GM19467 (cell line): ENCODE measurements at regions not wholly inside any gene's neighbourhood (a gene's known extent, or its start where the extent isn't known, plus 50 kb on each side); places are given as distances from the start of the nearest gene placed in this dataset.
"Not testable (repeated sequence)": the region's sequence is repeated elsewhere in the genome, so short reads cannot be mapped to it uniquely, and the experiment has no call there.

ENCODE experiments used
- ATAC-seq: cut with Tn5 transposase; IDR thresholded peaks from one replicate; pipeline ENCODE4 v1.9.1; 2021; ENCODE audit warnings: mild to moderate bottlenecking, moderate library complexity; ENCODE audit not compliant: unreplicated experiment

DNA sequence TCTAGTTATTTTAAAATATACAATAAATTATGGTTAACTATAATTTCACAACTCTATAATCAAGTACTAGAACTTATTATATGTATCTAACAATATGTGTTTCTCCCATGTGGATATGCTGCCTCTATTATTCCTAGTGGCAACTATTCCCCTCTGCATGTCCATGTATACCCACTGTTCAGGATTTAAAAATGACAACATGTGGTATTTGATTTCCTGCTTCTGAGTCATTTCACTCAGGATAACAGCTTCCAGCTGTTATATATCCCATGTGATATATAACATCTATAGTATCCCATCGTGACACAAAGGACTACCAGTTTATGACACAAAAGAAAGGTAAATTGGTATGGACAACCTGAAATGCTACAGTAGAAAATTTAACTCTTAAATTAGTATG, 167.4 kb upstream of the TACR3 start:
- no peak for ATAC-seq

DNA sequence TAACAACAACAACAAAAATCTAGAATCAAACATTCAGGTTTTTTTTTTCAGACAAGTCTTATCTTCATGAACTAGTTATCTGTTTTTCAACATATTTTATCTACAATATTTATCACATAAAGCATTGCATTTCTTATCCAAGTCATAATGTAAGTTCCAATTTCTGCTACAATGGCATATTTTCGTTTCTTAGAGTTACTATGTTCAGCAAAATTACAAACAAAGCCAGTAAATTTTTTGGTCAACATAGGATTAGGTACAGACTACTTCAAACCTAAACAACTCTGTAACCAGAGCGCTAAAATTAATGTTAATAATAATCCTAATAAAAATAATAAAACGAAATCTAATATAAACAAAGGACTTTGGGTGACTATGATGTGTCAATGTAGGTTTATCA, 165.4 kb upstream of the TACR3 start:
- ATAC-seq = no peak

DNA sequence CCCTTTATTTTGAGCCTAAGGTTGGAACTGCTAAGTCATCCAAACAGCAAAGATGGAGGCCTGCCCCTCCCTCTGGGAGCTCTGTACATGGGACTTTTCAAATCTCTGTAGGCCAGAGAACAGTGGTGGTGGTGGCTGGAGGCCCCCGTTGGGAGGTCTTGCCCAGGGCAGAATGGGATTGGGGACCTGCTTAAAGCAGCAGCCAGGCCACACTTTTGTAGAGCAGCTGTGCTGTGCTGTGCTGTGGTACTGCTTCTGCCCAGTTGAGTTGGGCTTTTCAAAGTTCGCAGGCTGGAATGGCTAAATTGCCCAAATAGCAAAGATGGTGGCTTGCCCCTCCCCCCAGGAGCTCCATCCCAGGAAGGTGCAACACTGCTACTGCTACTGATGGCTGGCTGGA, 147.5 kb upstream of the TACR3 start:
- no peak for ATAC-seq

- no peak for ATAC-seq
Measured at GRCh38 chr4:103853627-103854026, 133.8 kb upstream of the TACR3 start.

GRCh38 chr4:103853146-103853545, 133.4 kb upstream of the TACR3 start:
- no peak for ATAC-seq

DNA sequence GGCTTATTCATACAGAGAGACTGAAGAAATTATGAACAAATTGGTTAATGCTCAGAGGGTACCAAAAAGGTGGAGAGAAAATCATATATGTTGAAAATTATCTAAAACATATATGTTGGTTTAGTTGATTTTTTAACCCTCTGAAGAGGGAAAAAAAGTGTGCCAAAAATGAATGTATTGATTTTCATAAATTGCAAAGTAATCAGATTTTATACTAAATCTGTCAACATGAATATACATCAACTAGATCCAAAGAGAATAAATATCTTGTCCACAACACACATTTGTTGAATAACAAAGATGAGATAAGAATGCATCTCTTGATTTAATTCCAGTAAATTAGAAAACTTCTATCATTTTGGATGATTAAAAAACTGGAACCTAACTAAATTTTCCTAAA, 125.3 kb upstream of the TACR3 start:
- ATAC-seq = no peak

DNA sequence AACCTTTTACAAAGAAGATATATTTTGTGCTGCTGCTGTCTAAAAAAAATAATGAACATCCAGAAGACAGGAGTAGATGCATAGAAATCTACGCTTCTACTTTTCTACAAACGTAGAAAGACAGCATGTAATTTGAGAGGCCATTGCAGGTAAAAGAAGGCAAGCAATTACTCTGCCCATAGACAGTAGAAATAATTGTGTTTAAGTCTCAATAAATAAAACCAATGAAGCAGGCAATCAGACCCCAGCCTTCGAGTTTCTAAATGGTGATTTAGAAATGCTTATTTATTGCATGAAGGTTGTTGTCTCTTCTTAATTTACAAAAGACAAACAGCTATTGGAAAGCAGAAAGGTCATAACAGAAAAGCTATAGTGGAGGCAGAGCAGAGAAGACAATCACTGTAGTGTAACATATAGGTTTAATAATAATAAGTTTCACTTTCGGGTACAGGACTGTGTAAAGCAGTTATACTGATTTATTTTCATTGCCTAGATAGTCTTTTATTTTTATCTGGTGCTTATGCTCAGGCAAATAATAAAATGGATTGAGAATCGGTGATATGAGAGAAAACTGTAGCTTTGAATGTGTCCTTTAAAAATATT, 123.0 kb upstream of the TACR3 start:
- ATAC-seq = no peak

DNA sequence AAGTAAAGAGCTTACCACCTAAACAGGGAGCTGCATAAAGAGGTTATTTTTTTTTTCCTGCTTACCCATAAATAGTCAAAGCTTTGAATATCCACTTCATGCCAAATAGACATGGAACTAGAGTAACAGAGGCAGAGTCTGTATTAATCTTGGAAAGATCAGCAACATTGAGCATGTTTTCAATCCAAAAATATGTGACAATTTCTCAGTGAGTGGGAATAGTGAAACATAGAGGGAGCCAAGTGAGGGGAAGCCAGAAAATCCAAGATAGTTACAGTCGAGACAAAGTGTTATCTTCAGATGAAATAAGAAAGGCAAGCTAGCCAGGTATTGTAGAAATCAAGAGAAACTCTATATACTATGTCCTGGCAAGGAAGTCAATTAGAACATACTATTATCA, 122.3 kb upstream of the TACR3 start:
- ATAC-seq = no peak

DNA sequence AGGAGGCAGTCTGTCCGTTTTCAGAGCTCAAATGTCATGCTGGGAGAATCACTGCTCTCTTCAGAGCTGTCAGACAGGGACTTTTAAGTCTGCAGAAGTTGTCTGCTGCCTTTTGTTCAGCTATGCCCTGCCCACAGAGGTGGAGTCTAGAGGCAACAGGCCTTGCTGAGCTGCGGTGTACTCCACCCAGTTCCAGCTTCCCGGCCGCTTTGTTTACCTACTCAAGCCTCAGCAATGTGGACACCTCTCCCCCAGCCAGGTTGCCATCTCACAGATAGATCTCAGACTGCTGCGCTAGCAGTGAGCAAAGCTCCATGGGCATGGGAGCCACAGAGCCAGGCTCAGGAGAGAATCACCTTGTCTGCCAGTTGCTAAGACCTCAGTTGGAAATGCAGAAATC, 90.5 kb upstream of the TACR3 start:
- ATAC-seq = not testable (repeated sequence)

DNA sequence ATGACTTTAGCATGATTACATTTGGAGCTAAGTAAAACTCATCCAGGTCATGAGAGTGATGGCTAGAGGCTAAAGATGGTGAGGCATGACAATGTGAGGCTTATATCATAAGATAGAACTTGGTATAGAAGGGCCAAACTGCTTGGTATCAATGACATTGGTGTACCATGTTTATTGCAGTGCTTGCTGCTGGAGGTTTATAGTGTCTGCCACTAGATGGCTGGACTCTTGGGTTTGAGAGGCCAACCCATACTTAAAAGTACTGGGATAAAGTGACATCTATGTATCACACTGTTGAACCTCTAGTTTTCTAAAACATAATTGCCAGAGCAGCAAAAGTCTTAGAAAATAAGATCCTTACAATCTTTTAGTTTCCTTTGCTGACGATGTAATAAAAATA, 83.0 kb upstream of the TACR3 start:
- ATAC-seq = no peak

DNA sequence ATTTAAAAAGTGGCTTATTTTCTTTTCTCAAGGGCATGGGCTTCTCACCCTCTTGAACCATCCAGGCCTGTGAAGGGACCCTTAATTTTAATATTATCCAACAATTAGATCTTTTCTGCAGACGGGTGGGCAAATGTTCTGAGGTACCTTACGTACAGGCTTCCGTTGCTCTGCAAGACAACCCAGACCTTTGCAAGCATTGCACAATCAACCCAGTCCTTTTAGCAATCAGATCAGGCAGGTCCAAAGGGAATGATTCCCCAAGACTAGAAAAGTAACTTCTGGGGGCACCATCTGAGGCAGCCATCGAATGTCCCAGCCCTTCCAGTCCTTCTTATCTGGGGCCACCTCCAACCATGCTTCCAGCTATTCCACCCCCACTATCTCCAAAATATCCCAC, 67.3 kb upstream of the TACR3 start:
- ATAC-seq = no peak

DNA sequence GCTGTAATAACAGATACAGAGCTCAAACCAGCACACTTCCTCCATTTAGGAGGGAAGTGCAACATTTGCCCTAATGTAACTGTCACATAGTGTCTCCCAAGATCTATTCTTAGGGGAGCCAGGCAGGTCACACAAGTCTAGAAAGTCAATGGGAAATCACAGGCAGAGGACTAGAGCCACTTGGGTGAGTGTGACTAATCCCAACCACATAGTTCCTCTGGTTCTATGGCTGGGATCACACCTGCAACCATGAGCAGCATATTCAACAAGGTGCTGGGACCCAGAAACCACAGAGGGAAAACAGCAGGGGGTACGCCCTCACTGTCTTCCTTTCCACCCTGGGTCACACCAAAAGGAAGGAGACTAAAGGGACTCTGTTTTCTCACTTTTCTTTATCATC, 66.8 kb upstream of the TACR3 start:
- no peak for ATAC-seq

DNA sequence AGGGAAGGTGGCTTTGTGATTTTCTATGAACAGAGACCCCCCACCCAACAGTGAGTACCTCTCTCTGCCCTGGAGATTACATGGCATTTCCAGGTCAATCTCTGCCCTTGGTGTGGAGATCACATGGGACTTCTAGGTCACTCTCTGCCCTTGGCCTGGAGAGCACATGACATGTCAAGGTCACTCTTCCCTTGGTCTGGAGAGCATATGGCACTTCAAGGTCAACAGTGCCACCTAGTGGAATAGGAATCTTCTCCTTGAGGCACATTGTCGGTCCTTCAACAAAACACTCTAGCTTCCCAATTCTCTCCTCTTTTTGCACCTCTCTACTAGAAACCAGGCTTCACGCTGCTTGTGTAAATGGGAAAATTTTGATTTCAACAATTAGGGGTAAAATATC, 66.2 kb upstream of the TACR3 start:
- ATAC-seq = peak; percentile 76

GRCh38 chr4:103778221-103778620, 58.4 kb upstream of the TACR3 start:
- ATAC-seq = no peak

GRCh38 chr4:103774326-103774825, 54.6 kb upstream of the TACR3 start:
- ATAC-seq = no peak

GRCh38 chr4:103773691-103774231, 54.0 kb upstream of the TACR3 start:
- no peak for ATAC-seq
